HK-2 (cell line): ENCODE measurements at regions not wholly inside any gene's neighbourhood (a gene's known extent, or its start where the extent isn't known, plus 50 kb on each side); places are given as distances from the start of the nearest gene placed in this dataset.

ENCODE experiments used
- DNase-seq: peaks from one replicate; pipeline ENCODE4 v3.0.0-alpha.2; 2018; ENCODE audit not compliant: unreplicated experiment

- DNase-seq: no peak
Observed at GRCh38 chr14:84591827-84592445, 938.0 kb upstream of the FLRT2 start.

GRCh38 chr14:84592770-84593169 lies 937.2 kb upstream of the FLRT2 start:
- DNase-seq: no peak

- no peak for DNase-seq
Observed at GRCh38 chr14:84610086-84610485, 919.9 kb upstream of the FLRT2 start.

- DNase-seq: no peak
Observed at GRCh38 chr14:84622357-84622756, 907.6 kb upstream of the FLRT2 start.

- no peak for DNase-seq
Observed at GRCh38 chr14:84643446-84643845, 886.5 kb upstream of the FLRT2 start.

- no peak for DNase-seq
Observed at GRCh38 chr14:84646786-84647500, 883.0 kb upstream of the FLRT2 start.

- DNase-seq: no peak
Observed at GRCh38 chr14:84655014-84655413, 874.9 kb upstream of the FLRT2 start.

GRCh38 chr14:84657911-84658310 lies 872.0 kb upstream of the FLRT2 start:
- no peak for DNase-seq

GRCh38 chr14:84670796-84671195 lies 859.1 kb upstream of the FLRT2 start:
- DNase-seq: no peak

GRCh38 chr14:84671776-84672175 lies 858.2 kb upstream of the FLRT2 start:
- DNase-seq: no peak

GRCh38 chr14:84674636-84675035 lies 855.3 kb upstream of the FLRT2 start:
- no peak for DNase-seq

- no peak for DNase-seq
Observed at GRCh38 chr14:84686550-84686949, 843.4 kb upstream of the FLRT2 start.

GRCh38 chr14:84688297-84689025 lies 841.5 kb upstream of the FLRT2 start:
- DNase-seq: no peak

GRCh38 chr14:84694161-84694560 lies 835.8 kb upstream of the FLRT2 start:
- DNase-seq: no peak

GRCh38 chr14:84704601-84705000 lies 825.3 kb upstream of the FLRT2 start:
- no peak for DNase-seq

- DNase-seq: no peak
Observed at GRCh38 chr14:84707830-84708229, 822.1 kb upstream of the FLRT2 start.

- DNase-seq: no peak
Observed at GRCh38 chr14:84708865-84709264, 821.1 kb upstream of the FLRT2 start.

- DNase-seq: no peak
Observed at GRCh38 chr14:84726471-84726870, 803.5 kb upstream of the FLRT2 start.

GRCh38 chr14:84749191-84749955 lies 780.6 kb upstream of the FLRT2 start:
- DNase-seq: no peak

GRCh38 chr14:84750284-84750683 lies 779.7 kb upstream of the FLRT2 start:
- no peak for DNase-seq

- DNase-seq: peak; percentile 8
Observed at GRCh38 chr14:84750763-84751554, 779.0 kb upstream of the FLRT2 start.
